ENCODE measurements at regions not wholly inside any gene's neighbourhood (a gene's known extent, or its start where the extent isn't known, plus 50 kb on each side); places are given as distances from the start of the nearest gene placed in this dataset.

- peak; percentile 31; the same call in 1 of the 2 replicates for TF ChIP-seq HNF4G (IDR thresholded peaks at IDR 0.05; ENCODE audit: borderline replicate concordance, low read depth, low read length)
- no peak for TF ChIP-seq HNF4G (CRISPR knock-in tag; IDR thresholded peaks at IDR 0.05; ENCODE audit: borderline replicate concordance, low read depth)
- TF ChIP-seq KMT2B (CRISPR knock-in tag; IDR thresholded peaks at IDR 0.05), result no peak
- peak; percentile 69 for TF ChIP-seq ELF1 (CRISPR knock-in tag; IDR thresholded peaks at IDR 0.05)
- TF ChIP-seq NFRKB (IDR thresholded peaks at IDR 0.05), result no peak
- no peak for TF ChIP-seq ZNF383 (CRISPR knock-in tag; IDR thresholded peaks at IDR 0.05; ENCODE audit: borderline replicate concordance)
- TF ChIP-seq FIP1L1 (IDR thresholded peaks at IDR 0.05; ENCODE audit: borderline replicate concordance, insufficient read depth, low read depth, low read length), result no peak
- TF ChIP-seq MYPOP (CRISPR knock-in tag; IDR thresholded peaks at IDR 0.05), result no peak
- TF ChIP-seq EEA1 (CRISPR knock-in tag; IDR thresholded peaks at IDR 0.05; ENCODE audit: borderline replicate concordance), result no peak
- TF ChIP-seq ELF3 (CRISPR knock-in tag; IDR thresholded peaks at IDR 0.05), result peak; percentile 88
- TF ChIP-seq SMC3 (IDR thresholded peaks at IDR 0.05; ENCODE audit: low read length), result peak; percentile 95
- TF ChIP-seq SOX6 (IDR thresholded peaks at IDR 0.05), result no peak
- TF ChIP-seq SOX6 (CRISPR knock-in tag; IDR thresholded peaks at IDR 0.05), result 0 out of 2 replicates have a peak, but pooled peaks have one; percentile 25
- no peak for TF ChIP-seq ATF7-NPFF (CRISPR knock-in tag; IDR thresholded peaks at IDR 0.05; ENCODE audit: low read depth)
- peak; percentile 24; the same call in 1 of the 2 replicates for TF ChIP-seq ARID4A (CRISPR knock-in tag; IDR thresholded peaks at IDR 0.05; ENCODE audit: borderline replicate concordance)
- TF ChIP-seq ZBTB42 (CRISPR knock-in tag; IDR thresholded peaks at IDR 0.05), result no peak
- peak; percentile 97 for TF ChIP-seq STAG1 (CRISPR knock-in tag; IDR thresholded peaks at IDR 0.05)
- TF ChIP-seq CTCF (CRISPR knock-in tag; IDR thresholded peaks at IDR 0.05), result peak; percentile 92
- no peak for TF ChIP-seq ATF1 (CRISPR knock-in tag; IDR thresholded peaks at IDR 0.05)
- no peak for TF ChIP-seq MYNN (CRISPR knock-in tag; IDR thresholded peaks at IDR 0.05; ENCODE audit: low read depth)
- no peak for TF ChIP-seq ZNF768 (CRISPR knock-in tag; IDR thresholded peaks at IDR 0.05)
These were observed 131.6 kb downstream of the AQP9 start (continued) for GRCh38 chr15:58269455-58270414.
